Iris pigment epithelial cell (primary cell): ENCODE measurements at regions not wholly inside any gene's neighbourhood (a gene's known extent, or its start where the extent isn't known, plus 50 kb on each side); places are given as distances from the start of the nearest gene placed in this dataset.

Source experiments
- DNase-seq: peaks from one replicate; pipeline ENCODE4 v3.0.0-alpha.2; 2011; ENCODE audit warnings: low read depth

DNA sequence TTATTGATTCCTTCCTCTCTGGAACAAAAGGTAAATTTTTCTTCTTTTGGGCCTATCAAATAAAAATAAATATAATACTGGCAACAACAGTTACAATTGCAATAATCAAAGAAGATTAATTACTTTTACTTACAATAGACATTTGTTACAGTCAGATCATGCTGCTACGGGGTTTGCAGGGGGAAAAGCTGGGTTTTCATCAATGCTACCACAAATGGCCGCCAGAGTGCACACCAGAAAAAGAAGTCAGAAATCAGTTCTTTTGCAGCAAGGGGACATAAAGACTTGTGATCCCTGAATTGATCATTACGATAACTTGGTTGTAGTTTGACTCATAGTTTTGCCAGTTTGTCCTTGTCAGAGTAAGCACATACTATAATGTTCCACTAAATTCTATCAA lies 714.5 kb upstream of the EYS start:
- peak; percentile 5 for DNase-seq

DNA sequence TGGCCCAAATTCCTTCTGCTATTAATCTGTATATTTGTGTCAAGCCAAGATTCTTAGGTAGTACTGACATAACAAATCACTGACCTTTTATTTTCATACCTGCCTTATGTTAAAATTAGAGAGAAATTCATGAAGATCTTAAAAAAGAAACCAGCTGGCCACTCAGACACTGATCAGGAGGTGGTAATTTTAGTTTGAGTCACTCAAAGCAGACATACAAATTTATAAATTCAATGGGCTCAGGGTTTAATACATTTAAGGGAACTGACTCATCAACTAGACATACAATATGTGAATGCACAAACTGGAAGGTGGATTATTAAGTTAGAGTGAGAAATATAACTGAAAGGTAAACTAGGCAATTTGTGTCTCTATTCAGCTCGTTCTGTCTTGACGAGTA lies 711.9 kb upstream of the EYS start:
- DNase-seq: peak; percentile 3

DNA sequence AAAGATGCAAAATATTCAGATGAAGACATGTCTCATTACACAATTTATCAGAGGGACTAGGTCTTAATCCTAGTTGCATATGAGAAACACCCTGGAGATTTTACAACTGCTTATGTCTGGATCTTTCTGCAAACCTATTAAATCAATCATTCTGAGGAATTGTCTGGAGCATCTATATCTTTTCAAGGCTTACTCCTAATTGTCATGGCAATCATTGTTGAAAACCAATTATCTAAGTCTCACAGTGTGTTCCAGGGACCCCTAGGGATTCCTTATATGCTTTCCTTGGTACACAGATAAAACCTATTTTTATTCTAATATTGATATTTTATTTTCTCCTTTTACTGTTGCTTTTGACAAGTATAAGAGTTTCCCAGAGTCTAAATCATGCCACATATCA lies 696.9 kb upstream of the EYS start:
- no peak for DNase-seq

DNA sequence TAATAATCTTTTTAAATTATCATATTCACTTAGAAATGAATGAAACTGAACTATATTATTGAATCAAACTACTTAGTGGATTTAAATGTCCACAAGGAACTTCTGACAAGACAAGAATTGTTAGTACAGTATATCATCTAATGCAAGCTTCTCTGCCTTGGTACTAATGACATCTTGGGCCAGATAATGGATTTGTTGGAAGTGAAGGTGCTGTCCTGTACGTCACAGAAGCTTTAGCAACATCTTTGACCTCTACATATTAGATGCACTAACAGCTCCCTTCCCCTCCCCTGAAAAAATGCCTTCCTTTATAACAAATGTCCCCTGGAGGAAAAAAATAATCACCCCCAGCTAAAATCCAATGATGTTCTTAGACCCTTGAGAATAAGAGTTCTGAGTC lies 695.8 kb upstream of the EYS start:
- DNase-seq: no peak

DNA sequence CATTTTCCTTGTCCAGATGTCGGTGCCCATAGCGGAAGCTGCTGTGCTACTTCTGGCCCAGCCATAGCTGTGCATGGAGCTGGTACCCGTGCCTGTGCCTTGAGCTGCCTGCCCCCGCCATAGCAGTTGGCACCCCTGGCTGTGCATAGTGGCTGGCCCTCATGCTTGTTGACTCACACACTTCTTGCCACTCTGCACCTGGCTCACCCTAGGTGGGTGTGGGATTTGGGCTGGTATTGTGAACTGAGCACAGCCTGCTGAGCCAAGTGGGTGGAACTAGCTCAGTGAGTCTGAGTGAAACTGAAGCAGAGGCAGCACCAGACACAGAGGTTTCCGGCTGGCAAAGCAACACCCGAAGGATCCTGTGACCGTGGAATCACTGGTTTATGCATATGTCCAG lies 689.5 kb upstream of the EYS start:
- no peak for DNase-seq

DNA sequence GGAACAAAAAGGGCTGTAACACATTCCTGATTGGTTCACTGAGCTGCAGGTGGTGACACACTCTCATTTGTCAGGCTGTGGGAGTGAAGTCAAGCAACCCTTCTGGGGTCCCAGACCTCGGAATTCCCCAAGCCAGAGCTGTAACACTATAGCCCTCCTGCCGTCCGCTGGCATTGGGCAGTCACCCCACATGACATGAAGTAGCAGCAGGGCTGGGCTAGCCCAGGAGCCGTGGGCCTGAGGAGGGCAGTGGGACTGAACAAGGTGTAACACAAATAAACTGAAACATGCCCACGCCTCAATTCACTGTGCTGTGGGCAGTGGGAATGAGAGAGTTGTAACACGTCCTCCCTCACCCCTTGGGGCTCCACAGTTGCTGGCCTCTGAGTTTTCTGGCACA lies 689.1 kb upstream of the EYS start:
- DNase-seq: no peak

DNA sequence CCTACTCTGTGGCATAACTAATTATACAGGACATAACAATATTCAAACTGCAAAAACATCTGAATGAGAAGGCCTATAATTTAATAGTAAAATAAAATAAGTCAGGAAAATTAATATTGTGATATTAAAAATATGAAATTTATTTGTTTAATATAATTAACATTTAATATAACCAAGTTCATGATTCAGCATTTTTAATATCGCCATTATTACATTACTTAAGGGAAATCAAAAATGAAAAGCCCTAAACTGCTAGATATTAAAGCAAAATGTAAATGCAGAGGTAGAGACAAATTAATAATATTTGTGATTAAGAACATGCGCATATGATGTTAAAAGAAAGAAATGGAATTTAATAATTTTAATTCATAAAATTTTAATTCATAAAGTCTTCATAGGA lies 683.4 kb upstream of the EYS start:
- no peak for DNase-seq

DNA sequence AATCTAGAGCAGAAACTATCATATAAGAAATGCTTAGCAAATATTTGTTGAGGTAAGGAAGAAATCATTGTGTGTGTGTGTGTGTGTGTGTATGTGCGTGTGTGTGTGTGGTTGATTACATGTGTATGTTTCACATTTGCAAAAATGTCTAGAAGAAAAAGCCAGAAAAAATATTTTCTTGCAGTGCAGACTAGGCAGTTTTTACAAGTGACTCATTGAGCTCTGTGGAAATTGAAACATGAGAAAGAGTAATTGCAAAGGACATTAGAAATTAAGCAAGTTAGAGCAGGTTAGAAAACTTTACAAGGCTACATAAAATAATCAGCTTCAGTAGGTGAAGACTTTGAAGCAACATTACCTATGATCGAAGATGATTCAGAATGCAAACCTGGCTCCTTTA lies 669.0 kb upstream of the EYS start:
- peak; percentile 5 for DNase-seq

DNA sequence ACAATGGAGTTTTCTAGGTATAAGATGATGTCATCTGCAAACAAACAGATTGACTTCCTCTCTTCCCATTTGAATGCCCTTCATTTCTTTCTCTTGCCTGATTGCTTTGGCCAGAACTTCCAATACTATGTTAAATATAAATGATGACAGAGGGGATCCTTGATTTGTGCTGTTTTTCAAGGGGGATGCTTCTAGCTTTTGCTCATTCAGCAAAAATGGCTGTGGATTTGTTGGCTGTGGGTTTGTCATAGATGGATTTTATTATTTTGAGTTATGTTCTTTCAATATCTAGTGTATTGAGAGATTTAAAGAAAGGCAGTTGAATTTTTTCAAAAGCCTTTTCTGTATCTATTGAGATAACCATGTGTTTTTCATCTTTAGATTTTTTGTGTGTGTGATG lies 662.4 kb upstream of the EYS start:
- no peak for DNase-seq

DNA sequence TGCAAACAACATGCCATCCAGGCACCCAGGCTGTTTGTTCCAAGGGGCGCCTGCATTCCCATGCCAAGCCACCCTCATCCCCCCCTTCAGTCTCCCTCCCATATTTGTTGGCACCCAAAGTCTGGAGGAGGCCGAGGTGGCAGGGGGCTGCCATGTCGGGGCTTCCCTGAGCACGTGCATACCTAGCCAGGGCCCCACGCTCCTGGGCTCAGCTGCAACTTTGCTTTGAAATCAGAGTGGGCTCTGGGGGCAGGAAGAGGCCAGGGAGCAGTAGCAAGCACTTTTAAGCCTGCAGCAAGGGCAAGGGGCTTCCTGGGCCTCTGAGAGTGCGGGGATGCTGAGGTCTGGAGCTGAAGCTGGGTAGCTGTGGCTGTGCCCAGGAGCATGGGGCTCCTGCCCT lies 655.9 kb upstream of the EYS start:
- no peak for DNase-seq

DNA sequence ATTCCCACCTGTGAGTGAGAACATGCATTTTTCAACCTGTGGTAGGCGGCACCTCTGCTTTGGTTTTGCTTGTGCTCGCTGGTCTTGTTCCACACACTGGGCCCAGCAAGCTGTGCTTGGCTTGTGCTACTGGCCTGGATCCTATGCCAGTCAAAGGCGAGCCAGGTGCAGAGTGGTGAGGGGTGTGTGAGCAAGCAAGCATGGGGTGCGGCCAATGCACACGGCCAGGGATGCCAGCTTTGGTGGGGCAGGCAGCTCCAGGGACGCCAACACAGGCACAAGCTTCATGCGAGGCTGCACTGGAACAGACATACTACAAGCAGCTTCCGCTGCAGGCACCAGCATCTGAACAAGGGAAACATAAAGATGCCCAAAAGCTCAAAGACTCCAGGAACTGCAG lies 654.9 kb upstream of the EYS start:
- no peak for DNase-seq

DNA sequence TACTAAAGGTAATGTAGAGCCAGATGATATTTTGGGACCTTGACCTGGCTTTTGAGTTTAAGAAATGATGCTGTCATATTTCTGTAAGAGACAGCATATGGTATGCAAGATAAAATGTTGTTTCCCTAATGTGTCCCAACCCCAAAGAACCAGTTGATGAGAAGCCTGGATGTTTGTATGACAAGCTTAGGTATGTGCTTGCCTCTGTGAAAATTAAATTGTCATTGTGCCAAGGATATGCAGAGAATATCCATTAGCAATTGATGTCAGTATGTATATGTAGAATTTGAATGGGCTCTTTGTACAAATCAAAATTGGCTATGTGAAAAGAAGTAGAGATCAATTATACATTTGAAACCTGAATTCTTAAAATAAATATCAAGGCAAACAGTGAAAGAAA lies 650.8 kb upstream of the EYS start:
- no peak for DNase-seq

DNA sequence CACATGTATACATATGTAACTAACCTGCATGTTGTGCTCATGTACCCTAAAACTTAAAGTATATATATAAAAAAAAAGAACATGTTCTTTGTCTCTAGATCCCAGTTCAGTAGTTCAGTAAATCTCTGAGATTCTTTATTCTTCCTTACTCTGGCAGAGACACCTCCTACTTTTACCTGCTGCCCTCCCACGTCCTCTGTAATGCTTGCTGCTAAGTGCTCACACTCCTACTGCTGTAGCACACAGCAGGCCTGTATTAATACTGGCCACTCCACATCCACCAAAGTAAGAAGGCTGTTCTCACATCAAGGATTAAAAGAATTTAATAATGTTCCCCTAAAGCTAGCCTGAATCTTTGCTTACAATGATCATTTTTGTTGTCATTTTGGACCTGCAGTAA lies 648.4 kb upstream of the EYS start:
- no peak for DNase-seq

DNA sequence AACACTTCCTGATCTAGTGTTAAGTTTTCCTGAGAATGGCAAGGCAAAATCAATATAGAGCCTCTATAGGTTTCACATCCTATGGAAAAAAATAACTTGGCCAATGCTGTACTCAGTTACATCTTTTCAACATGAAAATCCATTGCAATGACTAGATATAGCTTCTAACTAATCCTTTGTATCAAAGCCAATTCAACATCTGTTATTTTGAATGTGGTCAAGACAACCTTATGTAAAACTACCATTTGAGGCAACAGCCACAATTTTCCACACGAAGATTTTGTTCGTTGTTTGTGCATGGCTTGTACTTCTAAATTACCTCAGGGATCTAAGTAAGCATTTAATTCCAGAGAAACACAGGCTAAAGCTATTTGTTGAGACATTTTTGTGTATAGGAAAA lies 637.8 kb upstream of the EYS start:
- DNase-seq: no peak

DNA sequence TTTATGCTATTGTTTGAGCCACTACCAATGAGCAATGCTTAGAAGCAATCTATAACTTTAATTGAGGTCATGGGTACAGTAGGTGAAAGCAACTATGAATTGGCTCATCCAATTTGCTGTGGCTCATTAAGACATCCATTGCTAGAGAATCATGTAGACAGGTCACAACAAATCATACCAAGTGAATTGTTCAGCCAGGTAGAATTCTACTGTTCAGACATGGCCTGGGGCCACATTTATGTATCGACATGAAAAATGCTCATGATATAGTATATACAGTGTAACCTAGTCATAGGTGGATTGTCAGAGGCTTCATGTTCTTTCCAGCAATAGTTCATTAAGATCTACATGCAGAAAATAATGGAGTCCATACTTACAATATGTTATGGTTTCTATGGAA lies 633.7 kb upstream of the EYS start:
- no peak for DNase-seq

DNA sequence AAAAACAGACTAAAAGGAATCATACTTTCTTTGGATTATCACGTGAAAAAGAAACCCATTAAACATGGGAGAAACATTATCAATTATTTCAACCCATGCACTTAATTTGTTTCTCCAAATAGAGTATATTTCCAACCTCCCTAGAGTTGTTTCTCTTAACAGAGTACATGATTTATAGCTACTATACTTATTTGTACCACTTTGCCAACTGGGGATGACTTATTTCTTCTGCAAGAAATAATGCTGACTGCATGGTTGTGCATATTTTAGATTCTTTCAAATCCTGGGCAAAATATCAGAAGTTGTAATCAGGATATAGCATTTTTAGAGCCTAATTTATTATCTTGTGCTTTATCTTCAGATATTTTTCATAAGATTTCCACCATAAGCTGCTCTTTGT lies 629.1 kb upstream of the EYS start:
- DNase-seq: no peak

DNA sequence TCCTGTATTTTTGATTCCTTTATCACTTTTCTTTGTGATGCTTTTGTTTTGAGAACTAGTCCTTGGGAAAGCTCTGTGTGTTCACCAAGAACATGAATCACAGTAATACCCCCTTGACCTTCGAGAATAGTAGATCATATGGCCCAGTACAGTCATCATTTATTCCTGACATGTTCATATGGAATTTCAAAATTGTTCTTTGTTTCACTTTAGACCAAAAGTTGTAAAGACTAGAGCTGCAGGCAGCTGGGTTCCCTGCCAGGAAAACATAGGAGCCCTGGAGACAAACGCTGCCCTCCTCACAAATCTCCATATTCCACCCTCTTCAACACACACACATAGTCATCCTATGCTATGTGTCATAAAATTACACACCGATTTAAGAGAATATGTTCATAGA lies 621.2 kb upstream of the EYS start:
- peak; percentile 7 for DNase-seq

DNA sequence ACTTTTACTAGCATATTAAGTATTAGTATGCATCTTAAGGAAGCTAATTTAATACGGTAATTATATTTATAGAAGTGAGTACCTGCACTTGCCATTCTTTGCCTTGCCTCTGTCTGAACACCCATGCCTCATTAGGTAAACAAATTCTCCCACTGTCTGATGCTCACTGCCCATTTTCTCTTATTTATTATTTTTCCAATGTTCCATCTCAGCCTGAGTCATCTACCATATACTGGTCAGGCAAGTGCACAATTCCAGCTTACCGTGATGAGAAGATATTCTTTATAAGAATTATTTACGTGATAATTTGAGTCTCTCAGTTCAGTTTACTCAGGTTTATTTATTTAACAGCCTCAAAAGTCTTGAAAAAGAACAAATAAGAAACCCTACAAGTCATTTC lies 619.2 kb upstream of the EYS start:
- DNase-seq: no peak

DNA sequence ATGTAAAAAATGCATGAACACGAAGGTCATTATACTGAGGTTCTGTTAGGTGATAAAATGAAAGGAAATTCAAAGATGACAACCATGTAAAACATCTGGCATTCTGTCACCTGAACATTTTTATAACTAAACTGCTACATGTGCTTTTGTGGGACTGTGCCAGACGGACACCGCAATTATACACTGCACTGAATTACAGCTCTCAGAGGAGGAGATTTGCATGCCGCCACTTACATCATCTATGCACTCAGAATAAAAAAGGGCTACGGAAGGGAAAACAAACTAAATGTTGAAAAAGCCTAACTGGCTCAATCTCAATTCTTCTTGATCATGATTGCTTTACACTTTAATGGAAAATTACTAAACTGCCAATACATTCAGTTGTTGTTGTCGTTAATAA lies 614.0 kb upstream of the EYS start:
- DNase-seq: no peak

DNA sequence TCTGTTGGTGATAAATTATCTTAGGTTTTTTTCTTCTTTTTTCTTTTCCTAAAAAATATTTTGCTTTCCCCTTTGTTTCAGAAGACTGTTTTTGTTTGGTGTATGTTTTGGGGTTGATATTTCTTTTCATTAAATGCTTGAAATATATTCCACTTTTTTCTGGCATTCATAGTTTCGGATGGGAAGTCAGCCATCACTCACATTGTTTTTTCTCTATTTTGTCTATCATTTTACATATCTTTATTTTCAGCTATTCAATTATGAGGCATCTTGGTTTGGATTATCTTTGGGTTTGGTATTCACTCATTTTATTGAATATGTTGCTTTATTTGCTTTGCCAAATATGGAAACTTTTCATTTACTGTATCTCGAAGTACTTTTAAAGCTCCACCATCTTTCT lies 600.5 kb upstream of the EYS start:
- DNase-seq: peak; percentile 1

DNA sequence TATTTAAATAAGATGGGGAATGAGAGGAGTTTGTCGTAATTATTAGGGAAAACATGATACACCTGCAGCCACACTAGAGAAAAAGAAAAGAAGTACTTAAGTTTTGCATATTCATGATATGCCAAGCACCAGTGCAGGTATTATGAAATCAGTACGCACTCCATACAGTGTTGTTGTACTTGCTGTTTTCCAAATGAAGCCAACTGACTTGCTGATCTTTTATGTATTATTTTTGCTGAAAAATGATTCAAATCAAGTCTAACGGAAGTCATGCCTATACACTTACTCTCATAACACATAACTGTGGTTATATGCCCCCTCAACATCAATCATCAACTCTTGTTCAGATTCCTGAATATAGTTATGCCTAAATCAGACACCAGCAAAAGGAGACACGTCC lies 584.9 kb upstream of the EYS start:
- DNase-seq: no peak

DNA sequence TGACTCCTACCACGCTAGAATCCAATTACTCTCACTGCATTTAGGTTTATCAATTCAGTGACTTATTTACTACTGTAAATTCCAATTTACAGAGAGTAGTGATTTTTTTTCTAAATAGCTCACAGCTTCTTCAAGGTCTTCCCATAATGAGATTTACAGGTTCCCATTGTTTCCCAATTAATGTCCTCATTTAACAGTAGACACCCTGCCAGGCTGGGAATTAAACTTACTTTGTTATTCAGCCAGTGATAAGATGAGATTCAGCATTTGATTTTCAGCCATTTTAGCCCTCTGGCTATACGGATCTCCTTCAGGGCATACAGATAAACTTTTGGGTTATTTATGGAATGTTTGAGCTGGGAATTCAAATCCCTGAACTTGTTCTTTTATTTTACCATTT lies 582.9 kb upstream of the EYS start:
- no peak for DNase-seq

DNA sequence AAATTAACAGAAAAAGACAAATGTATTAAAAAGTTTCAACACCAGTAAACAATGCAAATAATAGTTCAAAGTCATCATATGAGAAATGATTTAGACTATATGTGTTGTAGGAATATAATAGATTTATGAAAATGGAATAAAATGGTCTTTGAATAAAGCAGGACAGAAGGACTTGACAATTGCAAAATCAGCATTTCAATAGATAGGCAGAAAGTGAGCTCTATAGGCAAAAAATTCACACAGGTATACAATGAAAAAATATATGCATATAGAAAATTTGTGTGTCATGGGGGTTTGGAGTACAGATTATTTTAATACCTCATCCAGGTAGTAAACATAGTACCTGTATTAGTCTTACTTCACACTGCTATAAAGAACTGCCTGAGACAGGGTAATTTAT lies 571.1 kb upstream of the EYS start:
- no peak for DNase-seq

DNA sequence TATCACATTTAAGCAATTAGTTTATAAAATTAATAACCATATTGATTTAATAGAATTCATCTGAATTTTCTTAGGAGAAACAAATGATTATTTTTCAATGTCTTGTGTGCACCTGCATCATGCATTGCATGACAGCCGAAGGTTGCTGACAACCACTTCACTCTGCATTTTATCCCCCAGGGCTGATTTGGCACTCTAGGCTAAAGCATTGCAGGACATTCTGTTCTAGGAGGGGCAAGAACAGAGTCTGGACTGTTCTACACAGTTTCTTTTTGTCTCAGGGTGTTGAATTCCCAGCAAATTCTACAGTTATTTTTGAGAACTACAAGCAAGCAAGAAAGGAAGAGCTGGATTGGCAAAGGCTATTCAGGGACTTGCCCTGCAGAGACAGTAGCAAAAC lies 570.4 kb upstream of the EYS start:
- DNase-seq: no peak

DNA sequence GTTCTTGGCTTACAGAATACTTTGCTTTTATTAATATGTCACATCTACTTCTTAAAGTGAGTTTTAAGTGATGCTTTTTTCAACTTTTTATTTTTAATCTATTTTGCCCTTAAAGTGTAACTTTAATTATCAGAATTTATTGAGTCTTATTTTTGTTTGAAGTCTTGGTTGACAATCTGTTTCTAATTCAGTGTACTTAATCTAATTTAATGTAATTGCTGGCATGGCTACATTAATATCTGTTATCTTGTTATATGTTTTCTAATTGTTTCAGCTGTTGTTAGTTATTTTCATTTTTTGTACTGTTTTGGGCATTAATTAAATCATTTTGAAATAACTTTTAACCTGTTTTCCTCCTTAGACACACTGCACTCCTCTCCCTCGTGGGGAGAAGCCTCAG lies 558.7 kb upstream of the EYS start:
- no peak for DNase-seq

DNA sequence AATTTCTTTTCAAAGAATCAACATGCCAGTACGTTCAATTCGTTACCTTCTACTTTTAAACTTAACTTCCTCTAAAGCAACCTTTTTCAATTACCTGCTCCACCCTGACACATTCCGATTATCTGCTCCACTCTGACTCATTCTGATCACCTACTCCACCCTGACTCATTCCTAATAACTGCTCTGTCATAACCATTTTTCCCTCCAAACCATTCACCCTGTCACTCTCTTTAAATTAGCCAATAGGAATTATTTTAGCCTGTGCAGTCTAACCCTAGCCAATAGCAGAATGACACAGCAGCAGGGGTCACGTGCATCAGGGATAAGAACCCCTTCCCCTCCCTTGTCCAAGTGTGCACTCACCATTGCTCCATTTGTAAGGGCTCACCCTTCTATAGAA lies 557.4 kb upstream of the EYS start:
- no peak for DNase-seq
